H9 (cell line): ENCODE measurements at regions not wholly inside any gene's neighbourhood (a gene's known extent, or its start where the extent isn't known, plus 50 kb on each side); places are given as distances from the start of the nearest gene placed in this dataset.

Experiments used
- DNase-seq: peaks from one replicate; pipeline ENCODE4 v3.0.0-alpha.2; 2017
- H2AFZ ChIP-seq: one replicate; pipeline ENCODE4 v1.6.1; 2013; ENCODE audit warnings: mild to moderate bottlenecking, low read length, control low read depth, moderate library complexity
- H2AK5ac ChIP-seq: 2 replicates; pipeline ENCODE4 v1.6.1; 2013; ENCODE audit warnings: low read length, control low read depth, mixed read lengths; ENCODE audit not compliant: insufficient read length
- H2BK120ac ChIP-seq: one replicate; pipeline ENCODE4 v1.6.1; 2013; ENCODE audit warnings: low read depth, mild to moderate bottlenecking, low read length, control low read depth, inconsistent platforms; ENCODE audit not compliant: poor library complexity, severe bottlenecking
- H2BK12ac ChIP-seq: 2 replicates; pipeline ENCODE4 v1.6.1; 2013; ENCODE audit warnings: low read length, control low read depth, mixed read lengths, low read depth; ENCODE audit not compliant: insufficient read length
- H2BK15ac ChIP-seq: 2 replicates; pipeline ENCODE4 v1.6.1; 2013; ENCODE audit warnings: low read depth, low read length, control low read depth
- H2BK20ac ChIP-seq: one replicate; pipeline ENCODE4 v1.6.1; 2013; ENCODE audit warnings: low read depth, mild to moderate bottlenecking, low read length, control low read depth, inconsistent platforms; ENCODE audit not compliant: poor library complexity, severe bottlenecking
- H2BK5ac ChIP-seq: 2 replicates; pipeline ENCODE4 v1.6.1; 2013; ENCODE audit warnings: low read length, control low read depth, mixed read lengths; ENCODE audit not compliant: insufficient read length
- H3K14ac ChIP-seq: 2 replicates; pipeline ENCODE4 v1.6.1; 2013; ENCODE audit warnings: low read length, control low read depth; ENCODE audit not compliant: insufficient read depth
- H3K18ac ChIP-seq: 2 replicates; pipeline ENCODE4 v1.6.1; 2013; ENCODE audit warnings: low read depth, mild to moderate bottlenecking, mixed read lengths, low read length, control low read depth; ENCODE audit not compliant: insufficient read length
- H3K23ac ChIP-seq: 2 replicates; pipeline ENCODE4 v1.6.1; 2013; ENCODE audit warnings: low read length, control low read depth, mixed read lengths, low read depth; ENCODE audit not compliant: insufficient read length
- H3K23me2 ChIP-seq: 2 replicates; pipeline ENCODE4 v1.6.1; 2013; ENCODE audit warnings: low read depth, mild to moderate bottlenecking, mixed read lengths, low read length, control low read depth; ENCODE audit not compliant: insufficient read length, poor library complexity, severe bottlenecking
- H3K27ac ChIP-seq: 2 replicates; pipeline ENCODE4 v1.5.1; 2013; ENCODE audit warnings: low read length, control low read depth, mixed read lengths, low read depth; ENCODE audit not compliant: insufficient read length
- H3K27me3 ChIP-seq: 2 replicates; pipeline ENCODE4 v1.6.1; 2013; ENCODE audit warnings: low read length, control low read depth, inconsistent platforms; ENCODE audit not compliant: insufficient read depth
- H3K4ac ChIP-seq: 2 replicates; pipeline ENCODE4 v1.6.1; 2013; ENCODE audit warnings: low read depth, mild to moderate bottlenecking, control low read depth, inconsistent platforms, low read length, moderate library complexity
- H3K4me1 ChIP-seq: 2 replicates; pipeline ENCODE4 v1.6.1; 2013; ENCODE audit warnings: low read length, control low read depth, inconsistent platforms; ENCODE audit not compliant: insufficient read depth
- H3K4me2 ChIP-seq: 2 replicates; pipeline ENCODE4 v1.6.1; 2013; ENCODE audit warnings: low read length, control low read depth, mixed read lengths; ENCODE audit not compliant: insufficient read length, insufficient read depth
- H3K56ac ChIP-seq: 2 replicates; pipeline ENCODE4 v1.6.1; 2013; ENCODE audit warnings: low read depth, mild to moderate bottlenecking, mixed read lengths, low read length, control low read depth; ENCODE audit not compliant: insufficient read length
- H3K79me1 ChIP-seq: 2 replicates; pipeline ENCODE4 v1.6.1; 2013; ENCODE audit warnings: low read depth, mild to moderate bottlenecking, moderate library complexity, low read length, control low read depth, inconsistent platforms; ENCODE audit not compliant: insufficient read depth, poor library complexity, severe bottlenecking
- H3K79me2 ChIP-seq: 2 replicates; pipeline ENCODE4 v1.6.1; 2013; ENCODE audit warnings: low read length, control low read depth, inconsistent platforms; ENCODE audit not compliant: insufficient read depth
- H3K9ac ChIP-seq: 2 replicates; pipeline ENCODE4 v1.6.1; 2013; ENCODE audit warnings: low read length, control low read depth, mixed read lengths; ENCODE audit not compliant: insufficient read length; ENCODE audit errors: extremely low read depth
- H3K9me3 ChIP-seq: one replicate; pipeline ENCODE4 v1.6.1; 2013; ENCODE audit warnings: low read depth, low read length, inconsistent platforms; ENCODE audit not compliant: control insufficient read depth
- H3T11ph ChIP-seq: one replicate; pipeline ENCODE4 v1.6.1; 2013; ENCODE audit warnings: mild to moderate bottlenecking, low read length, control low read depth, inconsistent platforms
- H4K20me1 ChIP-seq: one replicate; pipeline ENCODE4 v1.6.1; 2013; ENCODE audit not compliant: control insufficient read depth, insufficient read length, insufficient read depth
- H4K5ac ChIP-seq: 2 replicates; pipeline ENCODE4 v1.6.1; 2013; ENCODE audit warnings: low read depth, mild to moderate bottlenecking, mixed read lengths, low read length, control low read depth; ENCODE audit not compliant: insufficient read length
- H4K8ac ChIP-seq: replicated peaks from 2 replicates; pipeline ENCODE4 v1.6.1; 2013; ENCODE audit warnings: low read length, control low read depth, mixed read lengths, low read depth; ENCODE audit not compliant: insufficient read length
- H4K91ac ChIP-seq: 2 replicates; pipeline ENCODE4 v1.6.1; 2013; ENCODE audit warnings: low read depth, mild to moderate bottlenecking, moderate library complexity, mixed read lengths, low read length, control low read depth; ENCODE audit not compliant: insufficient read length
- H3K27ac Mint-ChIP-seq, 3 experiments: 2 replicates in 2 of 3; 3 replicates in 1 of 3; pipeline ENCODE4 v1.8.0; 2020 to 2021; ENCODE audit warnings: mixed read lengths in 3 of 3, mild to moderate bottlenecking in 1 of 3, moderate library complexity in 1 of 3
- H3K27me3 Mint-ChIP-seq: 2 replicates; pipeline ENCODE4 v1.8.0; 2021; ENCODE audit warnings: low read depth, mild to moderate bottlenecking, moderate library complexity, mixed read lengths
- H3K36me3 Mint-ChIP-seq, 3 experiments: 2 replicates in 2 of 3; 3 replicates in 1 of 3; pipeline ENCODE4 v1.8.0; 2020 to 2021; ENCODE audit warnings: low read depth in 3 of 3, mixed read lengths in 3 of 3; ENCODE audit not compliant: insufficient read depth in 1 of 3
- H3K4me1 Mint-ChIP-seq, 2 experiments: 2 replicates each; pipeline ENCODE4 v1.8.0; 2020; ENCODE audit warnings: mixed read lengths in 2 of 2
- H3K4me3 Mint-ChIP-seq, 2 experiments: 2 replicates in 1 of 2; 3 replicates in 1 of 2; pipeline ENCODE4 v1.8.0; 2020 to 2021; ENCODE audit warnings: mild to moderate bottlenecking in 2 of 2, mixed read lengths in 2 of 2, moderate library complexity in 1 of 2
- H3K9me3 Mint-ChIP-seq, 2 experiments: 2 replicates in 1 of 2; 3 replicates in 1 of 2; pipeline ENCODE4 v1.8.0; 2020; ENCODE audit warnings: mild to moderate bottlenecking in 2 of 2, mixed read lengths in 2 of 2, moderate library complexity in 1 of 2
- CTCF ChIP-seq: fragments of 200-600 bp; sonication (generic); conservative IDR thresholded peaks from 3 replicates; pipeline ENCODE4 v1.8.0; 2021; ENCODE audit warnings: antibody characterized with exemption, mild to moderate bottlenecking
- WGBS: extraction: QIAGEN DNeasy Blood & Tissue Kit; methylation state at CpG from one replicate; pipeline ENCODE4 v1.1.7; 2013; ENCODE audit warnings: missing lambda C conversion rate, low lambda C conversion rate, mixed read lengths; ENCODE audit not compliant: insufficient read length; ENCODE audit errors: extremely low coverage; 5-methylcytosine and 5-hydroxymethylcytosine counted together

- Histone ChIP-seq H2BK5ac (no peak overlapping the region), H3K9ac (no peak overlapping the region), H4K5ac (no peak overlapping the region), H3K4me2 (no peak overlapping the region), H3K27me3 (no peaks in the 10 kb centered on the region), H4K91ac (no peak overlapping the region), H2BK20ac (no peak overlapping the region), H3K56ac (no peak overlapping the region), H3K79me2 (no peaks in the 10 kb centered on the region), H2BK15ac (no peak overlapping the region), H3K79me1 (no peaks in the 10 kb centered on the region), H3K27ac (no peak overlapping the region), H2AFZ (no peak overlapping the region), H2BK120ac (no peak overlapping the region), H3K4ac (no peak overlapping the region), H3K9me3 (no peaks in the 10 kb centered on the region), H3K23ac (no peak overlapping the region), H4K8ac (no peak overlapping the region), H3K23me2 (no peaks in the 10 kb centered on the region), H3K4me1 (no peaks in the 10 kb centered on the region), H4K20me1 (no peaks in the 10 kb centered on the region), H2AK5ac (no peak overlapping the region), H3K14ac (no peak overlapping the region), H2BK12ac (no peak overlapping the region), H3K18ac (no peak overlapping the region), H3T11ph (no peak overlapping the region)
- Mint-ChIP-seq H3K4me3 (no peak overlapping the region), H3K4me1 (peaks cover 5 to 7% of the 10 kb centered on the region in 2 experiments), H3K27ac (no peak overlapping the region), H3K27me3 (peaks cover under 1% of the 10 kb centered on the region; the same call in 1 of the 2 replicates), H3K9me3 (no peaks in the 10 kb centered on the region), H3K36me3 (no peaks in the 10 kb centered on the region)
- no CpG with 5 or more reads among the region's 3 CpGs for WGBS
- DNase-seq: no peak
- no peak for TF ChIP-seq CTCF
Measured at GRCh38 chr10:29389493-29389892, 100.6 kb downstream of the LYZL1 start.
